NCI-H446 (cell line): ENCODE measurements at regions not wholly inside any gene's neighbourhood (a gene's known extent, or its start where the extent isn't known, plus 50 kb on each side); places are given as distances from the start of the nearest gene placed in this dataset.
A peak's percentile ranks its signal among the peaks of the same experiment; 100 is the strongest.
"Not testable (repeated sequence)": the region's sequence is repeated elsewhere in the genome, so short reads cannot be mapped to it uniquely, and the experiment has no call there.

Experiments used
- DNase-seq, 2 experiments: peaks; one replicate each; lab custom pipeline; 2025; lab: John Stamatoyannopoulos, UW

DNA sequence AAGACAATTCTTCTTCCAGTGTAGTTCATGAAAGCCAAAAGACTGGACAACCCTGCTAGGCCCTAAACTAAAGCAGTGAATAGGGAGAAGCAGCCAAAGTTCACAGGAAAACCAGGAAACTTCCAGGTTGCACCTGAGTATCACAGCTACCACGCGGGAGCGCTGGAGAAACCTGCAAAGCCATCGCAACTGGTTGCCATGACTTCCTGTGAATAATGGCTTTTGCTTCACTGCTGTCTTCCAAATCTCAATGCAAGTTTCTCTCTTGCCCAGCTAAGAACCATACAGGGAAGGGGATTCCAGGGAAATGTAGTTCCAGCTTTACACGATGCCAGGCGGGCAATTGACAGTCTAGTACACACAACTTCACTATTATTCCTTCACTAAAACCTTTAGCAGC is 114.1 kb downstream of the GXYLT1 start:
- DNase-seq, result no peak

DNA sequence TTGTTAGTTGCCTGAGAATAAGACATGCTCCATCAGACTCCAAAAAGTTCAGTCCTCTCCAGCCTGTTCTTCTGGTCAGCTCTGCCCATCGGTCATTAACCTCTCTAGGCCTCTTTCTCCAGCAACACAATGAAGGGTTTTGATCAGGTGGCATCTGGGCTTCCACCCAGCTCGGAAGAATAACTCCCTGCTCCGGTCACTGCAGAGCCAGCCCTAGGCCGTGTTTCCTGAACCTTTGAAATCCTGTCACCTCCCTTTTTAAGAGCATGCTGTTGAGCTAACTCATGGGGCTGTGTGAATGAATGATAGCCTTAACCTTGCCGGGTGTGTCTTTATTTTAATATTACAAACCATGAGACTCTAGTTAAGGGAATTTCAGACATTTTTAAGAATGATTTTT is 117.1 kb downstream of the GXYLT1 start:
- no peak for DNase-seq

DNA sequence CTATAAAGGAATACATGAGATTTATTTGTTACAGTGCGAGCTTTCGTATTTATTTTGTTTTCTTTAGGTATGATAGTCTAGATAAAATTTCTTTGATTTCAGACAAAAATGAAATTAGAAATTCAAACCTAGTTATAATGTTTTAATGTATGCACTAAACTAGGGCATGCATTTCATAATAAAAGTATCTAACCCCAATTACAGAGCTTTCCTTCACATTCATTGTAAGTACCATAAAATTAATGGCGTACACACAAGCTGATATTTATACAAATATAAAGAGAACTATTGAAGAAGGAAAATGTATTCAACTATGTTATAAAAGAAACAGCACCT is 120.2 kb downstream of the GXYLT1 start:
- no peak for DNase-seq

DNA sequence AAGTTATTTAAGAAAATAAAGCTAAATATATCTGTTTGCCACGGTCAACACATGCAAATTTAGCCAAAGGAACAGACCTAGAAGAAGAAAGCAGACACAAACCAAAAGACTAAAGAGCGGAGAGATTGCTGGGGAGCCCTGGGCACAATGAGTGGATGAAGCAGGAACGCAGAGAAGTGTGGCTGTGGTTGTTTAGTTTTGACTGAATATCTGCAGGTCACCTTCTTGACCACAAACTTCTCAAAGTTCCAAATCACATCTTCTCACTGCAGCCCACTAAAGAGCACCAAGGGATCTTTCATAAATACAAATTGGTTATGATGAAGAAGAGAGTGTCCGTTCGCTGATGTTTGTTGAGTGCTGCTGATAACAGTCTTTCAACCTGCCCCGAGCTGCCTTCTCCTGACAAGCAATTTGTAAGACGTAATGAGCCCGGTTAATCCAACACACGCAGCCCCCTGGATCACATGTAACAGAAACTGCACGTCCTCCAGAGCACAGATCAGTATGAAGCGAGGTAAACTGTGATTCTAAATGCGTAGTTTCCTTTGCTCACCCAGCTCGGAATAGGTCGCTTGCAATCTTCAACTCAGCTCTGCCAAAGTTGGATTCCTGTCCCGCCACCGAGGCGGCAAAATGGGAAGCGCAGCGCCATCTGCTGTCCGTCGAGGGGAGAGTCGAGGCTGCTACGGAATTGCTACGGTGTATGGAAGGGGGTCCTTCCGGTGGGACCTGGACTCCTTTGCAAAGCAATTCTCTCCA is 120.8 kb downstream of the GXYLT1 start:
- peak; percentile 21 to 84 for DNase-seq

DNA sequence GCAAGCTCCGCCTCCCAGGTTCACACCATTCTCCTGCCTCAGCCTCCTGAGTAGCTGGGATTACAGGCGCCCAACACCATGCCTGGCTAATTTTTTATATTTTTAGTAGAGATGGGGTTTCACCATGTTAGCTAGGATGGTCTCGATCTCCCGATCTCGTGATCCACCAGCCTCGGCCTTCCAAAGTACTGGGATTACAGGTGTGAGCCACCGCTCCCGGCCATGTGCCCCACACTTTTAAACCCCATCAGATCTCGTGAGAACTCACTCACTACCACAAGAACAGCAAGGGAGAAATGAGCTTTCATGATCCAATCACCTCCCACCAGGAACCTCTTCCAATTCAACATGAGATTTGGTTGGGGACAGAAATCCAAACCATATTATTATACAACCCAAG is 122.7 kb downstream of the GXYLT1 start:
- not testable (repeated sequence) for DNase-seq

DNA sequence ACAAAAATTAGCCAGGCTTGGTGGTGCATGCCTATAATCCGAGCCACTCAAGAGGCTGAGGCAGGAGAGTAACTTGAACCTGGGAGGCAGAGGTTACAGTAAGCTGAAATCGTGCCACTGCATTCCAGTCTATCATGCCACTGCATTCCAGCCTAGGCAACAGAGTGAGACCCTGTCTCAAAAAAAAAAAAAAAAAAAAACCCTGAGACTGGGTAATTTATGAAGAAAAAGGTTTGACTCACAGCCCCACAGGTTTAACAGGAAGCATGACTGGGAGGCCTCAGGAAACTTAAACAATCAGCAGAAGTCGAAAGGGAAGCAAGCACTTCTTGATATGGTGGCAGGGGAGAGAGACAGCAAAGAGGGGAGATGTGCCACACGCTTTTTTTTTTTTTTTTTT is 123.2 kb downstream of the GXYLT1 start:
- no peak for DNase-seq

DNA sequence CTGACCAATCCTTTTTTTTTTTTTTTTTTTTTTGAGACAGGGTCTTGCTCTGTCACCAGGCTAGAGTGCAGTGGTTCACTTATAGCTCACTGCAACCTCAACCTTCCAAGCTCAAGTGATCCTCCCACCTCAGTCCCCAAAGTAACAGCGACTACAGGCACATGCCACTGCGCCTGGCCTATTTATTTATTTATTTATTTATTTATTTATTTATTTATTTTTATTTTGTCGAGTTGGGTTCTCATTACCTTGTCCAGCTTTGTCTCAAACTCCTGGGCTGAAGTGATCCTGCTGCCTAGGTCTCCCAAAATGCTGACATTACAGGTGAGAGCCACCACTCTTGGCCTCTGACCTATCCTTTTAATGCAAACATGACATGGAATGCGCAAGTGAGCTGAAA is 124.4 kb downstream of the GXYLT1 start:
- no peak for DNase-seq

DNA sequence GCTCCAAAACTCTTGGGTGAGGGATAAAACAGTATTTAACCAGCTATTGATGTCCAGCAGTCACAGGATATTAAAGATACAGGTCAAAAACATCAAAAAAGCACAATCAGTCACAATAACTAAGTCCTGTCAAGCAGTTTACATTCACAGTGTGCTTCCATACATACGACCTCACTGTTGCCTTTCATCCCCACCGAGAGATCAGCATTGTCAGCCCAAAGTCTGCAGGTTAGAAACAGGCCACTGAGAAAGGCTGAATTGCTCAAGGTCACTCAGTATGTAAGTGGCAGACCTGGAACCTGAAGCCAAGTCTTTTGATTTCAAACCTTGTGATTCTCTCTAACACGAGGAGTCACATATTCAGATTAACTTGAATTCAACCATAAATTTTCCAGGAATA is 124.9 kb downstream of the GXYLT1 start:
- no peak for DNase-seq

DNA sequence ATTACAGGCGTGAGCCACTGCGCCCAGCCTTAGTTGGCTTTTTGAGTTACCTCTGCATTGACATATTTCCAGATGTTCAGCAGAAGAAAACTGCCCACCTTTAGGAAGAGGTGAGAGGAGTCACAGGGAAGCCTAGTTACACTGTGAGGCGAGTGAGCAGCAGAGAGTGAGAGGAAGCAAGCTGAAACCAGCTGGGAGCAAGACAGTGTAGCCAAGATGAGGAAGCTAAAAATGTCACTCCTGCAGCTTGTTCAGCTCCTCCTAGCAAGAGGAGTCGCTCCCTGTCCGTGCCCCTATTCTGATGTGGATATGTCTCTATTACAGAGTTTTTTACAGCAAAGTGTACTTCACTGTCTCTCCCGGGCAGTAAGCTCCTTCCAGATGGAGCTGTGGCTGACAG is 127.6 kb downstream of the GXYLT1 start:
- DNase-seq, result no peak

DNA sequence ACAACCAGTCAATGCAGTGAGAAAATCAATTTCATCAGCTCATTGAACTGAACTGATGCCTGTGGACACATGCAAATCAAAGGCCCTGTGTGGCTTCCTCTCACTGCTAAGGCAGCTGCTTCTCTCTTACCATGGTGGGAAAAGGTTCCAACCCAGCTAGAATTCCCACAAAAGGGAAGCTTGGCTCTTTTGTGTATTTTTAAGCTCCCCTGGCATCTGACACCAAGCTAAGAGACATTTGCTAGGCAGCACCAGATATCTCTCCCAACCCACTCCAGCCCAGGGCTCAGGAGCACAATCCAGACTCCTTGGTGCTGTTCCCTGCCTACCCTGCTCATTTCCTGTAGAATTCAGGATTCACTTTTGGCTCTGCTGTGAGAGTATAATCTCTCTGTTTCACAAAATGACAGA is 129.6 kb downstream of the GXYLT1 start:
- no peak for DNase-seq

DNA sequence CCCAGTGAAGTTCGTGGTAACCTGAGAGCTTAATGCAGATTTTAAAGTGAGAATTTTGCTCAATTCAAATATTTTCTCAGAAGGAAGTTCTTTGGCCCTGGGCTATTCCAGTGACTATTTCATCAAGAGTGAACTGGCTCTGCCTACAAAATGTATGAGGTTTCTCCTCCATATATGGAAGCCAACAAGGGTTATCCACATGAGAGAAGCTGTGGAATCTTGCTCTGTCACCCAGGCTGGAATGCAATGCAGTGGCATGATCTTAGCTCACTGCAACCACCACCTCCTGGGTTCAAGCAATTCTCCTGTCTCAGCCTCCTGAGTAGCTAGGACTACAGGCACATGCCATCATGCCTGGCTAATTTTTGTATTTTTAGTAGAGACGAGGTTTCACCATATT is 132.2 kb downstream of the GXYLT1 start:
- not testable (repeated sequence) for DNase-seq

DNA sequence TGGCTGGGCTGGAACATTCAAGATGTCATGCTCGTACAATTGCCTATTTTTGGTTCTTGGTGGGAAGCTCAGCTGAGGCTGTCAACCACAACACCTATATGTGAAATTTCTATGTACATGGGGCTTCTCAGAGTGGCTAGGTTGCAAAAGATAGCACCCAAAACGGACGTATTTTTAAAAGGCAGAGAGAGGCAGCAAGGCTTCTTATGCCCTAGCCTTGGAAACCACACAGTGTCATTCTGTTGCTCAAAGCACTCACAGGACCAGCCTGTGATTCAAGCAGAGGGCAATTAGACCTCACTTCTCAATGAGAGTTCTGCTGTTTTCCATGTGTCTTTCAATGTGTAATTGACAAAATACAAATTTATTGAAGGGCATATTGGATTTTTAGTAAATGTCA is 134.0 kb downstream of the GXYLT1 start:
- no peak for DNase-seq

DNA sequence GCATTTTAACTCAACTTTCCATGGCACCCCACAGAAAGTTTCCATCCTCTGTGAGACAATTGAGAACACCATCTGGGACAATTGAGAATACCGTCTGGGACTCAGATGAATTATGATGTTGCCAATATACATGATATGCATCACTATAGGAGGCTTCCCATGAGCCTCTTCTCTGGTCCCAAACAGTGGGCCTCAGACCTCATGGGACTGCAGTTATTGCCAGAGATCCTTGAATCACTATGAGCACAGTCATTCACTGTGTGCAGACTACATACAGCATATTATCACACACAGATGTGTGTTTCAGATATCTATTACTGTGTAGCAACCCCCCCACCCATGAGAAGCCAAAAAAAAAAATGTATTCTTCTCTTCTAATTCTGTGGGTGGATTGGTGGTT is 134.4 kb downstream of the GXYLT1 start:
- DNase-seq, result no peak

DNA sequence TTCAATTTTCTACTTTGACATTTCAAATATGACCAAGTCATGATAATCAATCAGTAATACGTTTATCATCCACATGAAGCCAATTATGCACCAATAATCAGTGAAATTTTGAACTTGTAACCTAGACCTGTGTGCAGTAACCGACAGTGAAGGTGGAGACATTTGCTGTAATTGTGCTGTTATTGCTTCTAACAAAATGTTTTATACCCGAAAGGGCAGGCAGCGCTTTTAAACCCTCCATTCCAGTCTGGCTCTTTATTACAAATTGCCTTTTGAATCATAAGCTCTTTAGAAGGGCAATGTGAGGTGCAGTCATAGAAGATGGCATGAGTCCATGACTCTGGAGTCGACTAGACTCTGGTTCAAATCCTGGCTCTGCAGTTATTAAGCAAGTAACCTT is 135.7 kb downstream of the GXYLT1 start:
- DNase-seq, result no peak

DNA sequence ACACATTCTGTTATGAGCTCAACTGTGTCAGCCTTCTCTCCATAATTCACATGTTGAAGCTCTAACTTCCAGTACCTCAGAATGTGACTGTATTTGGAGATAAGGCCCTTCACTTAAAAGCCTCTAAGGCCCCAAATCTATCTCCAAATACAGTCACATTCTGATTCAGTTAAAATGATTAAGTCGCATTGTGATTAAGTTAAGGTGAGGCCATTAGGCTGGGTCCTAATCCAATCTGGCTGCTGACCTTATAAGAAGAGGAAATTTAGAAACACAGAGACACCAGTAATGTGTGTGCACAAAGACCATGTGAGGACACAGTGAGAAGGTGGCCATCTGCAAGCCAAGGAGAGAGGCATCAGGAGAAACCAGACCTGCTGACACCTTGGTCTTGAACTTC is 141.6 kb downstream of the GXYLT1 start:
- DNase-seq, result no peak

DNA sequence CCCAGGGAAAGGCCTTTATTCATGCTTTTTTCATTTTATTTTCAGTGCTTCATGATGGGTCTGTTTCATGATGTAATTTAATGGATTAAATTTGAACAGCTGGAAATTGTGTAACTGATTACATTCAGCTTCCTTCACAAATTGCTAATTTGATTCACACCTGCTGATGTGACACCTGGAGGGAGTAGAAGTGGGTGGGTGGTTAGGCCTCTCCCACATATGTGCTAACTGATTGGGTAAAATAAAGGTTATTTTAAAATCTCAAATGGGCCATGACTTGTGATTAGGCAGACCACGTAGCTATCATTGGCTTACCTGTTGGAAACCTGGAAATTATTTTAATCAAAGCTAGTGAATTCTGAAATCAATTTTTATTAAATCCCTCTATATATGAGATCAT is 142.1 kb downstream of the GXYLT1 start:
- no peak for DNase-seq

DNA sequence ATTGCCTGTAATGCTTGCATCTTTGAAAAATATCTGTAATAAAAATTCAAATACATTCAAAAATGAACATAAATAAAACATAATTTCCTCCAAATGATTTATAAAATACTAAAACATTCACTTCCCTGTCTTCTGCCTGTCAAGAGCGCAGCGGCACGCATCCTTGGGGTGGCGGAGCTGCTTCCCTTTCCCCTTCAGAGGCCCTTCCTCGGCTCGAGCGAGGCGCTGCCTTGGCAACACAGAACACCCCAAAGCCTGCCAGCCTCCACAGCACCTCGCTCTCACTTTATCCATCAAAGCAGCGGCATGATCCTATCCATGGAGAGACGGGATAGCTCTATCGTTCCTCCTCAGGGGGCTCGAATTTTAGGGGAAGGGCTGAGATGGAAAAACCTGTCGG is 146.2 kb downstream of the GXYLT1 start:
- DNase-seq, result no peak

DNA sequence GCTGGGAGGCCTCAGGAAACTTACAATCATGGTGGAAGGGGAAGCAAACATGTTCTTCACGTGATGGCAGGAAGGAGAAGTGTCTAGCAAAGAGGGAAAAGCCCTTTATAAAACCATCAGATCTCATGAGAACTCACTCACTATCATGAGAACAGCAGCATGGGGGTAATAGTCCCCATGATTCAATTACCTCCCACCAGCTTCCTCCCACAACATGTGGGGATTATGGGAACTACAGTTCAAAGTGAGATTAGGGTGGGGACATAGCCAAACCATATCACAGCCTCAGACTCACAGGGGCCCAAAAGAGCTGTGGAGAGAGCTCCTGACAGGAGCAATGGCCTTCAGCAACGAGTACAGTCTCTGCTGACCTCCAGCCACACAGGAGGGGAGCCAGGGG is 151.4 kb downstream of the GXYLT1 start:
- DNase-seq, result no peak

DNA sequence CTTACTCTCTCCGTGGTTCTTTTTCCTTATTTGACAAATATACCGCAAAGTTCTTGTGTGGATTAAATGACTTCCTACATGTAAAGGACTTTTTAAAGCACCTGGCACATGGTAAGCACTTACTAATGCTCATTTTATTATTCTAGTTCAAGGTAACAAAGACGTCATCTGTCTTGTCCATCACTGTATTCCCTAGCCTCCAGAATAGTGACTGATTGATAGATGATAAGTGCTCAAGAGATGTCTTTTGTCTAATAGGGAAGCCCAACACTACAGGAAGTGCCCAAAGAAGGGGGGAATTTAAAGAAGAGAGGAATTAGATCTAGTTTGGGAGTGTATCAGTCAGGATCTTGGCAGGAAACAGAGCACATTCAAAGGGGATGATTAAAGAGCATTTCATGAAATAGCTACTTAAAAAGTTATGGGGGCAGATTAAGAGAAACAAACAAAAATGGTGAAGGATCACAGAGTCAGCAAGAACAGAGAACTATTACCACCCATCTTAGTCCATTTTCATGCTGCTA is 151.9 kb downstream of the GXYLT1 start:
- no peak for DNase-seq

DNA sequence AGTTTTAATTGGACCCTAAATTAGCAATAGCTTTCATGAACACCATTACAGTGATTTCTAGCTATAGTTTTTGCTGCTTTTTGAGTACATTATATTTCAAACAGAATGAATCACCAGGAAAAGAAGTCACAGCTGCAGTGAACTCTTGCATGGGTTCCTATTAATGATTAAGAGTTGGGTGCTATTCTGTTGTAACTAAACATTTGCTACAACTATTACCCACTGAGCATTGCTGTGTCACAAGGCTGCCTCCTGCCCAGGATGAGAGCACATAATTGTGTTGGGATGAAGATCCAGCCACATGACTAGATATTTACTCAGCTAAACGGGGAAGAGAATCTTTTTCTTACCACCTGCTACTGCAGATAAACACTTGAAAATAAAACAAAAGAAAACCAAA is 152.7 kb downstream of the GXYLT1 start:
- no peak for DNase-seq

DNA sequence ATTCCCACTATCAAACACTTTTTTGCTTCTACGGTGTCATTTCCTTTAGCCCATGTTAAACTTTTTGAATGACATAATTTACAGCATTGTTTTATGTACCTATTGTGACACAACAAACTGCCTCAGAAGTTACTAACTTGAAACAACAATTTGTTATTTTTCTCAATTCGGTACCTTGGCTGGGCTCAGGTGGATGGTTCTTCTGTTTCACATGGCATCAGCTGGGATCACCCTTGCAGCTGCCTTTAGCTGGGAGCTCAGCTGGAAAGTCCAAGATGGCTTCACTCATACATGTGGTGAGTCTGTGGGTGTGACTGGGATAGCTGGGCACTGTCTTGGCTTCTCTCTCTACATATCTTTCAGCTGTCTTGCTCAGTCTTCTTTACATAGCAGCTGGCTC is 156.0 kb downstream of the GXYLT1 start:
- no peak for DNase-seq

DNA sequence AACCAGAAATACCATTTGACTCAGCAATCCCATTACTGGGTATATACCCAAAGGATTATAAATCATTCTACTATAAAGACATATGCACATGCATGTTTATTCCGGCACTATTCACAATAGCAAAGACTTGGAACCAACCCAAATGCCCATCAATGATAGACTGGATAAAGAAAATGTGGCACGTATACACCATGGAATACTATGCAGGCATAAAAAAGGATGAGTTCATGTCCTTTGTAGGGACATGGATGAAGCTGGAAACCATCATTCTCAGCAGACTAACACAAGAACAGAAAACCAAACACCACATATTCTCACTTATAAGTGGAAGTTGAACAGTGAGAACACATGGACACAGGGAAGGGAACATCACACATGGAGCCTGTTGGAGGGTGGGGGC is 158.2 kb downstream of the GXYLT1 start:
- not testable (repeated sequence) for DNase-seq

DNA sequence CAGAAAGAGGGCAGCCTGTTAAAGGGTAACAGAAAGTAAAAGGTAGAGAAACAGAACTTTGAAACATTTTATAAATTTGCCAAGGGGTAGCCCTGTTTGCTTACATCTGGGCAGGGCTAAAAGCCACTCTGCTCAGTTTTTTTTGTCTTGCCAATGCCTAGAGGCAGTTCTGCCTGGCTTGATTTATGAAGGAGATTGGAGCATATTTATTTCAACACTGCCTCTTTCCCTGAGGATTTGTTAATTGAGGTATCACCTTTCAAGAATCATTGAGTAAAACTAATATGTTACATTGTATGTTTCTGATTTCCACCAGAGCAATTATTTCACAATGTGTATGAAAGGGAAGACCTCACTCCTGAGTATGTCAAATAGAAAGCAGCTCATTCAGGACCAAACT is 160.8 kb downstream of the GXYLT1 start:
- peak in 1 of 2 experiments; percentile 18 for DNase-seq

DNA sequence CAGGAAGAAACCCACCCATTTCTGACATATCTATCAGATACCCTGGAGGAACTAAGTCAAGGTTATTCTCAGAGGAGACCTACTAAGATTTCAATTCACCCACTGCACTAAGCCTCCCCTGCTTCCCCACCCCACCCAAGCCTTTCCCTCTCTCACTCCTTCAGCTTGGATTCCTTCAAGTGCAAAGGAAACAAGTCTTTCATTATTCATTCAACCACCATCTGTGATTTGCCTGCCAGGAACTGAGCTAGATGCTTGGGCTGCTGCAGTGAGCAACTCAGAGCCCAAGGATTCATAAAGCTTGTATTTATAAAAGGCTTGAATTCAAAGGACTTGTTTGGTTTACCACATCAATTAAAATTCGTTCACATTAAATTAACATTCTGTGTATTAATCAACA is 161.3 kb downstream of the GXYLT1 start:
- DNase-seq, result peak in 1 of 2 experiments; percentile 15
